HepG2 (cell line): ENCODE measurements at regions not wholly inside any gene's neighbourhood (a gene's known extent, or its start where the extent isn't known, plus 50 kb on each side); places are given as distances from the start of the nearest gene placed in this dataset.

ENCODE experiments used
- ATAC-seq: fragments of 200-7000 bp; cut with Tn5 transposase; 3 replicates; pipeline ENCODE4 v1.9.1; 2020; ENCODE audit warnings: mild to moderate bottlenecking, moderate library complexity
- BruUV-seq: library from RNA; stranded (reverse); fragments of 400-500 nt; replicated peaks from 2 replicates; lab custom pipeline; 2021; lab: Mats Ljungman, UMichigan
- CTCF ChIA-PET: fragments of 300-600 bp; formaldehyde crosslinking; extraction: SDS; loops from one replicate; lab custom pipeline; 2021; ENCODE audit warnings: low total read pairs, inconsistent platforms, low intra/inter-chr PET ratio; lab: Yijun Ruan, JAX
- POLR2A ChIA-PET: fragments of 350-600 bp; sonication (Branson Sonifier 250); formaldehyde crosslinking; loops from one replicate; lab custom pipeline; 2020; ENCODE audit warnings: antibody characterized with exemption, inconsistent platforms; lab: Yijun Ruan, JAX
- DNase-seq: peaks from one replicate; pipeline ENCODE4 v3.0.0-alpha.2; 2015; ENCODE audit warnings: low spot score
- FAIRE-seq: peaks from 3 replicates; lab custom pipeline; 2011; peaks lifted over from hg19 to GRCh38; lab: Jason Lieb, UNC
- H2AFZ ChIP-seq: one replicate; pipeline ENCODE4 v1.6.1; 2011; ENCODE audit warnings: low read length, inconsistent platforms
- H3K27ac ChIP-seq: fragments of 300-600 bp; 3 replicates; pipeline ENCODE4 v1.8.0; 2011; ENCODE audit warnings: mixed run types, mild to moderate bottlenecking, mixed read lengths, low read length, inconsistent platforms; ENCODE audit not compliant: insufficient read depth; ENCODE audit errors: extremely low read length
- H3K27me3 ChIP-seq, 2 experiments: fragments of 200-600 bp in 1 of 2; 2 replicates in 1 of 2; 3 replicates in 1 of 2; pipeline versions ENCODE4 v1.6.0 to v1.8.0; 2011; ENCODE audit warnings: low read length in 2 of 2, mild to moderate bottlenecking in 2 of 2, moderate library complexity in 2 of 2, inconsistent platforms in 1 of 2; ENCODE audit not compliant: insufficient read depth in 2 of 2, control insufficient read depth in 1 of 2
- H3K36me3 ChIP-seq, 2 experiments: fragments of 200-600 bp in 1 of 2; replicated peaks in 1 of 2; 2 replicates in 1 of 2; 3 replicates in 1 of 2; pipeline versions ENCODE4 v1.5.1 to v1.8.0; 2011; ENCODE audit warnings: low read length in 2 of 2, inconsistent platforms in 1 of 2; ENCODE audit not compliant: insufficient read depth in 2 of 2, control insufficient read depth in 1 of 2
- H3K4me1 ChIP-seq: 2 replicates; pipeline ENCODE4 v1.5.1; 2012; ENCODE audit warnings: low read length, inconsistent platforms; ENCODE audit not compliant: insufficient read depth
- H3K4me2 ChIP-seq: 2 replicates; pipeline ENCODE4 v1.6.0; 2011; ENCODE audit warnings: low read depth, low read length, inconsistent platforms
- H3K4me3 ChIP-seq, 3 experiments: fragments of 200-600 bp in 1 of 3; sonication (generic), shearing (Covaris generic) in 1 of 3; replicated peaks in 1 of 3; 2 replicates each; pipeline ENCODE4 v1.5.1; 2011 to 2016; ENCODE audit warnings: low read length in 3 of 3, inconsistent platforms in 2 of 3, low read depth in 2 of 3, mild to moderate bottlenecking in 2 of 3, control low read depth in 1 of 3, mixed read lengths in 1 of 3; ENCODE audit not compliant: insufficient read depth in 1 of 3
- H3K79me2 ChIP-seq: one replicate; pipeline ENCODE4 v1.6.1; 2011; ENCODE audit warnings: low read length, inconsistent platforms; ENCODE audit not compliant: insufficient read depth
- H3K9ac ChIP-seq: 2 replicates; pipeline ENCODE4 v1.6.0; 2011; ENCODE audit warnings: mild to moderate bottlenecking, low read depth, low read length, inconsistent platforms; ENCODE audit not compliant: insufficient read depth
- H3K9me3 ChIP-seq: 2 replicates; pipeline ENCODE4 v1.5.1; 2012; ENCODE audit warnings: mild to moderate bottlenecking, low read length
- H4K20me1 ChIP-seq: 2 replicates; pipeline ENCODE4 v1.6.0; 2011; ENCODE audit warnings: inconsistent platforms, mild to moderate bottlenecking, low read length, moderate library complexity; ENCODE audit not compliant: insufficient read depth
- ATRX ChIP-seq: sonication (generic); formaldehyde crosslinking; IDR thresholded peaks from 2 replicates; pipeline ENCODE4 v1.4.0; 2020; ENCODE audit warnings: missing genetic modification reagents, borderline replicate concordance
- GFI1 ChIP-seq: sonication (generic); formaldehyde crosslinking; IDR thresholded peaks from 2 replicates; pipeline ENCODE4 v1.5.0; 2020; ENCODE audit warnings: missing genetic modification reagents, mild to moderate bottlenecking, borderline replicate concordance
- SIN3A ChIP-seq: IDR thresholded peaks from 2 replicates; pipeline ENCODE4 v1.6.1; 2011; ENCODE audit warnings: low read depth, mild to moderate bottlenecking, control low read depth, low read length, borderline replicate concordance
- THAP7 ChIP-seq: sonication (generic); formaldehyde crosslinking; IDR thresholded peaks from 2 replicates; pipeline ENCODE4 v1.8.1; 2023; ENCODE audit warnings: mild to moderate bottlenecking, missing genetic modification reagents
- ZKSCAN8 ChIP-seq: IDR thresholded peaks from 2 replicates; pipeline ENCODE4 v1.6.1; 2016; ENCODE audit warnings: borderline replicate concordance, missing genetic modification reagents, missing compliant biosample characterization
- ZNF121 ChIP-seq: sonication (generic); formaldehyde crosslinking; IDR thresholded peaks from 2 replicates; pipeline ENCODE4 v1.5.0; 2020; ENCODE audit warnings: mild to moderate bottlenecking, missing genetic modification reagents
- ZNF335 ChIP-seq: sonication (generic); formaldehyde crosslinking; IDR thresholded peaks from 2 replicates; pipeline ENCODE4 v1.4.0; 2020; ENCODE audit warnings: missing genetic modification reagents
- ZNF382 ChIP-seq: sonication (generic); formaldehyde crosslinking; IDR thresholded peaks from 2 replicates; pipeline ENCODE4 v1.5.0; 2020; ENCODE audit warnings: missing genetic modification reagents, mild to moderate bottlenecking, borderline replicate concordance
- ZNF572 ChIP-seq: sonication (generic); formaldehyde crosslinking; IDR thresholded peaks from 2 replicates; pipeline ENCODE4 v1.5.1; 2020; ENCODE audit warnings: mild to moderate bottlenecking, missing genetic modification reagents
- ZNF597 ChIP-seq: sonication (generic); formaldehyde crosslinking; IDR thresholded peaks from 2 replicates; pipeline ENCODE4 v1.5.0; 2020; ENCODE audit warnings: missing genetic modification reagents
- ZNF598 ChIP-seq: sonication (generic); formaldehyde crosslinking; IDR thresholded peaks from 2 replicates; pipeline ENCODE4 v1.5.1; 2020; ENCODE audit warnings: mild to moderate bottlenecking, missing genetic modification reagents, borderline replicate concordance
- ZNF614 ChIP-seq: IDR thresholded peaks from 2 replicates; pipeline ENCODE4 v1.6.1; 2018; ENCODE audit warnings: missing biosample characterization, missing genetic modification reagents, inconsistent platforms, borderline replicate concordance
- ZNF710 ChIP-seq: sonication (generic); formaldehyde crosslinking; IDR thresholded peaks from 2 replicates; pipeline ENCODE4 v1.5.0; 2020; ENCODE audit warnings: mild to moderate bottlenecking, missing genetic modification reagents, borderline replicate concordance
- ZNF746 ChIP-seq: sonication (generic); formaldehyde crosslinking; IDR thresholded peaks from 2 replicates; pipeline ENCODE4 v1.8.0; 2022; ENCODE audit warnings: mild to moderate bottlenecking, missing genetic modification reagents
- ZSCAN12 ChIP-seq: sonication (generic); formaldehyde crosslinking; IDR thresholded peaks from 2 replicates; pipeline ENCODE4 v1.9.0; 2021; ENCODE audit warnings: mild to moderate bottlenecking, missing genetic modification reagents
- WGBS: methylation state at CpG from one replicate; pipeline ENCODE4 v1.1.6; 2017; ENCODE audit warnings: low lambda C conversion rate; 5-methylcytosine and 5-hydroxymethylcytosine counted together
- in situ Hi-C: cut with HindIII; loops from 2 replicates; pipeline ENCODE4 v1.10.0; 2017; ENCODE audit warnings: low pct_unique_long_range_greater_than_20kb; ENCODE audit not compliant: extremely low pct_ligation_motif_present
- intact Hi-C: fragments of 100-400 bp; cut with micrococcal nuclease; formaldehyde crosslinking; loops from one replicate; pipeline ENCODE4 v1.10.0; 2022; ENCODE audit not compliant: unreplicated experiment

- in situ Hi-C loops = no loop called here
- no peak overlapping the region for H2AFZ ChIP-seq
- no peaks in the 10 kb centered on the region for H3K36me3 ChIP-seq
- ATAC-seq = no peak
- H3K9ac ChIP-seq = no peak overlapping the region
- ChIA-PET POLR2A (no interaction called here), CTCF (no interaction called here)
- intact Hi-C loops = no loop called here
- no peaks in the 10 kb centered on the region for H3K4me1 ChIP-seq
- no peaks in the 10 kb centered on the region for H4K20me1 ChIP-seq
- no peak overlapping the region for H3K4me2 ChIP-seq
- no peaks in the 10 kb centered on the region; a peak in 1 of 5 replicates for H3K27me3 ChIP-seq
- 27% methylated on average over 4 of the region's 13 CpGs for WGBS
- TF ChIP-seq ZNF598 (CRISPR knock-in tag) = no peak
- no peak for TF ChIP-seq ZKSCAN8 (CRISPR knock-in tag)
- no peak for TF ChIP-seq ZNF335 (CRISPR knock-in tag)
- TF ChIP-seq ZNF597 = no peak
- TF ChIP-seq ZNF614 (CRISPR knock-in tag) = no peak
- TF ChIP-seq ATRX (CRISPR knock-in tag) = no peak
- no peak for TF ChIP-seq THAP7
- TF ChIP-seq SIN3A = no peak
- TF ChIP-seq ZNF572 (CRISPR knock-in tag) = no peak
- TF ChIP-seq GFI1 (CRISPR knock-in tag) = no peak
- no peak for TF ChIP-seq ZNF121
- TF ChIP-seq ZSCAN12 (CRISPR knock-in tag) = no peak
- TF ChIP-seq ZNF710 (CRISPR knock-in tag) = no peak
- TF ChIP-seq ZNF746 (CRISPR knock-in tag) = no peak
- TF ChIP-seq ZNF382 (CRISPR knock-in tag) = no peak
- no peak overlapping the region for H3K27ac ChIP-seq
- BruUV-seq = no TSS peak
- no peak for DNase-seq
- H3K9me3 ChIP-seq = no peaks in the 10 kb centered on the region
- H3K79me2 ChIP-seq = no peaks in the 10 kb centered on the region
- H3K4me3 ChIP-seq = no peak overlapping the region
- no peak for FAIRE-seq
Observed at GRCh38 chr13:89784161-89784809, 1563.2 kb upstream of the MIR17HG start.
